GM19023 (cell line): ENCODE measurements at regions not wholly inside any gene's neighbourhood (a gene's known extent, or its start where the extent isn't known, plus 50 kb on each side); places are given as distances from the start of the nearest gene placed in this dataset.

Source experiments
- ATAC-seq: cut with Tn5 transposase; IDR thresholded peaks from one replicate; pipeline ENCODE4 v1.9.1; 2021; ENCODE audit warnings: mild to moderate bottlenecking, moderate library complexity; ENCODE audit not compliant: unreplicated experiment

DNA sequence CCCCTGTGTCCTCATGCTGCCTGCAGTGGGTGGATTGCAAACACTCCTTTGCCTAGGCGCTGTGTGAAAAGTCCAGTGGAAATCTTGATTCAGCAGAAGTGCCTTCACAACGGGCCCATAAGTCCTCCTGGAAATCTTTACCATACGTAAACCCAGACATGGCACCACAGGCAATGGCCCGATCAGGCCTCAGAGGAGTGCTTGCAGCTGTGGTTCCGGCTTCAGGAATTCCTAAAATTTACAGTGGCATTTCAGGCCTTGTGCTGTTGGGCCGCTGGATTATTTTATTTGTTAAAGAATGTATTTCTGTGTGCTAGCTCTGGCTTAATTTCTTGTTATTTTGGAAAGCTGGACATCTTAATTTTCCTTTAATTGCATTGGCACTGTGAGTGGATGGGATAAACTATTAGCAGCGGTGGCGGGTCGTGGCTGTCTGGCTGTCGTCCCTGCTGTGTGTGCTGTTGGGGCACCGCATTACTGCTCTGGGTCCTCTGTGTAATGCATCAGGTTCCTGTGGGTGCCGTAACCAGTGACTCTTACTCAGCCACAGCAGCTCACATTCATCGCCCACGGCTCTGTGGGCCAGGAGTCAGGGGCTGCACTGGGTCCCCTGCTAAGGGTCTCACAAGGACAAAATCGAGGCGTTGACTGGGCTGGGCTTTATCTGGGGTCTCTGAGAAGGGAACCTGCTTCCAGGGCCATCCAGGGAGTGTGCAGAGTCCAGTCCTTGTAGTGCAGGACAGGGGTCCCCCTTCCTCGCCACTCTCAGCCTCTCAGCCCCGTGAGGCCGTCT is 73.1 kb downstream of the RTP5 start:
- no peak for ATAC-seq

DNA sequence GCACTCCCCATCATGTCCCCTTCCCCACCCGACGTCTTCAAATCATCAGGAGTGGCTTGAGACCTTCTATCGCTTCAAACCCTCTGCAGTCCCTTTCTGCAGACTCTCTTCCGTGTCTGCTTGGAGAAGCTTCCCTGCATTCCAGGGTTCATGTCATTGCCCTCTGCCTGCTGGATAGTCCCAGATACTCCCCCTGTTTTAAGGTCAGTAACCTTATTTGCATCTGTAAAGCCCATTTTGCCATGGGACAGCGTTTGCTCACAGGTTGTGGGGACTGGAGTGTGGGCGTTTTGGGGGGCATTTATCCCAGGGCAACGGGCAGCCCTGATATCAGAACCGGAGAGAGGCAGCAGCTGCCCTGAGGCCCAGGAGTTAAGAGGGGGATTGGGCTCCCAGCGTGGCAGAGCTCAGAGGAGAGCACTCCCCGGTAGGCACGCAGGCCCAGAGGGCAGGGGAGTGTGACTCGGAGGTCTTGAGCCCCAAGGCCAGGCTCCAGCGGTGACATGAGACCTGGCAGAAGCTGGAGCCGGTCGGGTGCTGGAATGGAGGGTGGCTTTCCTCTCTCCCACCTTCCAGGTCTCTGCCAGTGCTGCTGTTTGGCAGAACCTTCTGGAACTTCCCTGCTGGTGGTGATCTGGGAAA is 73.8 kb downstream of the RTP5 start:
- no peak for ATAC-seq

DNA sequence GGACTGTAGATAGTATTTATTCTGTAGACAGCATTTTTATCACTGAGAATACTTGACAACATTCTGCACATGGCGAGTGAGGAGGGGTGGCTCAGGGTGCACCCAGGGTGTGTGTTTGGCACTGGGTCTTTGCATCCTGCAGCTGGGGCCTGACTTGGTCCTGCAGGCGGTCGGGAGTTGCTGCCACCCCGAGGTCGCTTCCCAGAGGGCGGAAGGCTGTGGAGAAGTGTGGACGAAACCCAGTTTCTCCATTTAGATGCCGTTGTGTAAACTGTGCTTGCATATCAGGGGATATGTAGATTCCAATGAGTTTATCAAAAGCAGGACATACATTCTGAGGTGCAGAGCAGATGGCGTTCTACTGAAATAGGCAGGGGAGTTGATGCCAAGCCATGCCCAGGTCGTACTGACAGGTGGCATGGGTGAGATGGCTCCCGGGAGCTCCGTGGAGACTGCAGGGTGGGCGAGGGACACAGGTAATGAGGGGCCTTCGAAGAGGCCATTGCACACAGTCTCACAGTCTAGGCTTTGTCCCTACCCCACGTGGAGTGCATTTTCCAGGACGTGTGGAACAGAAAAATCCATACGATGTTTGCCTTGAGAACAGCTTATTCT is 74.5 kb downstream of the RTP5 start:
- no peak for ATAC-seq

DNA sequence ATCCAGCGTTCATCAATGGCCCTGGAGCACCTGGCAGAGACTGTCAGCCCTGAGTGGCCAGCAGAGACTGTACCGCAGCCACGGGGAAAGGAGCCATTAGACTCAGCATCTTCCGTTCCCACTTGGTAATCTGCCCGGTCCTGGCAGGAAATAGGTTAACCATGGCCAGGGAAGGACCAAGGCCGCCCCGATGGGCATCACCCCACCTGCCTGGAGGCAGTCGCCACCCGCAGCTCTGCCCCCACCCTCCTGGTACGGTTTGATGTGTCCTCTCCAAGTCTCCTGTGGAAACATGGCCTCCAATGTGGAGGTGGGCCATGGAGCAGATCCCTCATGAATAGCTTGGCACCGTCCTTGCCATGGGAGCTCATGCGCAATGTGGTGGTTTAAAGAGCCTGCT is 75.3 kb downstream of the RTP5 start:
- no peak for ATAC-seq

DNA sequence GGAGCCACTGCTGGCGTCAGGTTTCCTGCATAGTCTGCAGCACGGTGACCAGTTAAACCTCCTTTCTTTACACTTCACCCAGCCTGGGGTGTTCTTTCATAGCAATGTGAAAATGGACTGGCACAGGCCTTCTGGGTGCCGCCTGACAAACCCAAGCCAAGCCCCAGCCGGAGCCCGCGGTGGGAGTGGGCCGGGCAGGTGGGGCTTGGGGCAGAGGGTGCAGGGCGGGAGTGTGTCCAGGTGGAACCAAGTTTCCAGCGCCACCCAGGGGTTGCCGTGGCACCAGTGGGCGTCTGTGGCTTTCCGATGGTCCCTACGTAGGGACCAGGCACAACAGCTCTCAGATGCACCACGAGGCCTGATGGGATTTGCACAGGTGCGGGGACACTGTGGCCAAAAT is 75.8 kb downstream of the RTP5 start:
- ATAC-seq = no peak

DNA sequence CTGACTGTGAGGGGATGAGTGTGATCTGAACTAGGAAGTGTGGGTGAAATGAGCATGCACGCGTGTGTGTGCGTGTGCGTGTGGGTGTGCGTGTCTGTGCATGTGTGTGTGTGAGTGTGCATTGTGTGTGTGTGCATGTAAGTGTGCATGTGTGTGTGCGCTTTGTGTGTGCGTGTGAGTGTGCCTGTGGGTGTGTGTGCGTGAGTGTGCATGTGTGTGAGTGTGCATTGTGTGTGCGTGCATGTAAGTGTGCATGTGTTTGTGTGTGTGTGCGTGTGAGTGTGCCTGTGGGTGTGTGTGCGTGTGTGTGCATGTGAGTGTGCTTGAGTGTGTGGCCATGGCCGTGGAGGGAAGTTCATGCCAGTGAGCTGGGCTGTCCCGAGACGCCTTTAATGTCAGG is 76.3 kb downstream of the RTP5 start:
- ATAC-seq = no peak

DNA sequence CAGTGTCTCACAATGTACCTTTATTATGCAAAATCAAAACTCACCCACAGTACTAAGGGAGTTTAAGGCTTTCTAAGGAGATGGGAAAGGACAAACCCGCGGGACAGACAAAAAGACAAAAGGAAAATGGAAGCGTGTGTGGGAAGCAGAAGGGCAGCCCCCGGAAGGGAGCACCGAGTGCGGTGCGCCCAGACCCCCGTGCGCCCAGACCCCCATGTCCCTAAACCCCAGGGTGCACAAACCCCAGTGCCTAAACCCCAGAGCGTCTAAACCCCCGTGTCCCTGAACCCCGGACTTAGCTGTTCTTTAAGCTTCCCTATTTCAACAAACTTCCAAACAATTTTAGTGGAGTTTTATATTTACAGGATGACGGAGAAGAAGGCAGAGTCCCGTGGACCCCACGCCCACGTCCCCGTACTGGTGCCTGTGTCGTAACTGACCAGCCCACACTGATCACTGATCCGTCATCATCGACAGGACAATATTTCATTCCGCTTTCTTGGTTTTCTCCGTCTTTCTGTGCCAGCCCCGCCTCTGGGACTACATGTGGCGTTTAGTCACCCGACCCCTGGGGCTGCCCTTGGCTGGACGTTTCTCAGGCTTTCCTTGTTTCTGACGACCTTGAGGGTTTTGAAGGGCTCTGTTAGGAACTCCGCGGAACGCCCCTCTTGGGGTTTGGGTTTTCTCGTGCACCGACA is 76.9 kb downstream of the RTP5 start:
- no peak for ATAC-seq

DNA sequence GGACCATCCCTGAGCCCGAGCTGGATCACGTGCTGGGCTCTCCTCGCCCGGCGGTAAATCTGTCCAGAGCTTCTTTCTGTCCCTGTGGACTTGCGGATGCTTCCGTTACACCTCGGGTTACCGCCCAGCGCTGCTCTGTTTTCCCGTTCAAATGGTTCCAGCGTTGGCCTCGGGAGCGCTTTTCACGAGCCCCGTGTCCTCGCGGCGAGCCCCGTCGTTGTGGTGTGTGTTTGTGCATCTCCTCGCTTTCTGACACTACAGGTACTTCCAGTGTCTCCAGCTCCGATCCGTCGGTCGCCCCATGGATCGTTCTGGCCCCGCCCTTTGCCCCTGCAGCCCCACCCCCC is 77.4 kb downstream of the RTP5 start:
- no peak for ATAC-seq

DNA sequence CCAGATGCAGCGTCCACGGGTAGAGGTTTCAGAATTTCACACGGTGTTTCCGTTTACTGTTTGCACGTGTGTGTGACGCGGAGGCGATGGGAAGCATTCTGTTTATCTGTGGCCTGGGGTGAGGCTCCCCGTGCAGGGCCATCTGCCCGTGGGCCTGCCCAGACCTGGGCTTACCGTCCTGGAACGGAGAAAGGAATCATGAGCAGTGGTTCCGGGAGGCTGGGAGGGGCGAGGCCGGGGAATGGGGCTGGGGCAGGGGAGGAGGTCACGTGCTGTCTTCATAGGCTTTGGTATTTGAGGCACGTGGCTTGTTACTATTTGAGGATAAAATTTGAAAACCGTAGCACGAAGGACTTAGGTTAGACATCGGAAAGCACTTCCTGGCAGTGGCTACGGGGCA is 77.9 kb downstream of the RTP5 start:
- ATAC-seq = no peak

DNA sequence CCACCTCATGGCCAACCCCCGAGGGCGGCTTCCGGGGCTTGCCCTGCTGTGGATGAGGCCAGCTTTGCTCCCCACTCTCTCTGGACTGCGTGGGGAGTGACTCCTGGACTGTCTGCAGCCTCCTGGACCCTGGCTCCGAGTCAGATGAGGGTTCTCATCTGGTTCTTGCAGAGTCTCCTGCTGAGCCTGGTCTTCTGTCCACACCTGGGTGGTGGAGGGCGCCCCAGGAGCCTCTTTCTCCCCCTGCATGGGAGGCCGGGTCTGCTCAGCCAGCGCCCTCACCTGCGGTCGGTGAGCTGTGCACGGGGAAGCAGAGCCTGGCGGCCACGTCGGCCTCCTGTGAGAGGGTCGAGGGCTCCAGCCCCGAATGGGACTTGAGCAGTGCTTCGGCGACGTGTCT is 78.3 kb downstream of the RTP5 start:
- ATAC-seq = no peak

DNA sequence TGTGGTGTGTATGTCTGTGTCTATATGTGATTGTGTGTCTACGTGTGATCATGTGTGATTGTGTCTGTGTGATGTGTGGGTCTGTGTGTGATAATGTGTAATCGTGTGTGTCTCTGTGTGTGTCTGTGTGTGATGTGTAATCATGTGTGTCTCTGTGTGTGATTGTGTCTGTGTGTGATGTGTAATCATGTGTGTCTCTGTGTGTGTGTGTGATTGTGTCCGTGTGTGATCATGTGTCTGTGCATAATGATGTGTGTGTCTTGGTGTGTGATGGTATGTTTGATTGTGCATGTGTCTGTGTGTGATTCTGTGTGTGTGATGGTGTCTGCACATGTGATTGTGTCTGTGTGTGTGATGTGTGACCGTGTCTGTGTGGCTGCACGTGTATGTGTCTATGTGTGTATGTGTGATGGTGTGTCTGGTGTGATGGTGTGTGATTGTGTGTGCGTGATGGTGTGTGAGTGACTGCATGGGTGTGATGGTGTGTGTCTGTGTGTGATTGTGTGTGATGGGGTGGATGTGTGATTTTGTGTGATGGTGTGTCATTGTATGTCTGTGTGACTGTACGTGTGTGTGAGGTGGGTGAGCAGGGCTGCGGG is 78.9 kb downstream of the RTP5 start:
- no peak for ATAC-seq

DNA sequence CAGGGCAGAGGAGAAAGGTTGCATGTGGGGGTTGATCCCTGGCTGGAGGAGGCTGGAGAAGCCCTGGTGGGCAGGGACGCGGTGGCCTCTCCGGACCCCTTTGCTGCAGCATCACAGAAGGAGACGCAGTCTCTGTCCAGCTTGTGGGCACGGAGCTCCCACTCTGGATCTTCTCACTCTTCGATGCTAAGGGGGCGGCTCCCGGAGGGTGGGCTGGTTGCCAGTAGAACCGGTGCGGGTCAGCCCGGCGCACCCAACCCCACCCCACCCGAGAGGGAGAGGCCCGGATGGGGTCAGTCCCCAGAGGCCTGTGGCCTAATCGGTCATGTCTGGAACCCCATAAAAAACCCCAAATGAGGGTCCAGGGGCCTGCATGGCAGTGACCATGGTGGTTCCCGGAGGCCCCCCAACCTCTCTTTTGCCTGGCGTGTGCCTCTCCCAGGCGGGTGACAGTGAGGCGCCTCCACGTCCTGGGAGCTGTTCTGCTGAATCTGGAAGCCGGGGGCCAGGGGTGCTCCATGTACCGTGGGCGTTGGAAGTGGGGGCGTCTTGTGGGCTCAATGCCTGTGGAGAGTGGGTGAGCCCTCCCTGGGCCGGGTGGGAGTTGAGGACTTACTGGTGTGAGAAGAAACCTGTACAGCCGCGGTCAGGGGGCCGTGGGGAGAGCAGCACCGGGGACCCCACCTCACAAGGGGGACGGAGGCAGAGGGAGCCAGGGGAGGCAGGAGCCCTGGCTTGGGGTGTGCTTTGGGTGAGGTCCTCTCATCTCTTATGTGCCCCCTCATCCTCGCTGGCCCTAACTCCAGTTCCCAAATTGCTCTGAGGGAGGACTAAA is 79.6 kb downstream of the RTP5 start:
- no peak for ATAC-seq

DNA sequence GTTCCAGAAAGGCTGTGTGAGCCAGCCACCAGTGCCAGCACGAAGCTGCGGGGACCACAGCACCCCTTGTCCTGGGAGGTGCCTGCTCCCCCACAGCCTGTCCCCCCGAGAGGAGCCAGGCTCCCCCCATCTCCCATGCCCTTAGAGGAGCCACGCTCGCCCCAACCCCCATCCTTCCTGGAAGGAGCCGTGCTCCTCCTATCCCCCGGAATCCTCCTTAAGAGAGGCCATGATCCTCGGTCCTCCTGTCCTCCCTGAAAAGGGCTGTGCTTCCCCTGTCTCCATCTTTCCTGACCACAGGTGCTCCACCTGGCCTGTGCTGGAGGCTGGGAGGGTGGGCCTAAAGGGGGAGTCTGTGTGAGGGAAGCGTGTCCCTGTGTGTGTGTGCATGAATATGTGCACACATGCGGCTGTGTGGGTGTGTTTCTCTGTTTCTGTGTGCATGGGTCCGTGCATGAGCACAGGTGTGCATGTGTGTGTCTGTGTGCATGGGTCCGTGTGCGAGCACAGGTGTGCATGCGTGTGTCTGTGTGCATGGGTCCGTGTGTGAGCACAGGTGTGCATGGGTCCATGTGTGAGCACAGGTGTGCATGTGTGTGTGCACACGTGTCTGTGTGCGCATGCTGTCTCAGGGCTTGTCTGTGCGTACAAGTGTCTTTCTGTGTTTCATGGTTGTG is 80.3 kb downstream of the RTP5 start:
- no peak for ATAC-seq

DNA sequence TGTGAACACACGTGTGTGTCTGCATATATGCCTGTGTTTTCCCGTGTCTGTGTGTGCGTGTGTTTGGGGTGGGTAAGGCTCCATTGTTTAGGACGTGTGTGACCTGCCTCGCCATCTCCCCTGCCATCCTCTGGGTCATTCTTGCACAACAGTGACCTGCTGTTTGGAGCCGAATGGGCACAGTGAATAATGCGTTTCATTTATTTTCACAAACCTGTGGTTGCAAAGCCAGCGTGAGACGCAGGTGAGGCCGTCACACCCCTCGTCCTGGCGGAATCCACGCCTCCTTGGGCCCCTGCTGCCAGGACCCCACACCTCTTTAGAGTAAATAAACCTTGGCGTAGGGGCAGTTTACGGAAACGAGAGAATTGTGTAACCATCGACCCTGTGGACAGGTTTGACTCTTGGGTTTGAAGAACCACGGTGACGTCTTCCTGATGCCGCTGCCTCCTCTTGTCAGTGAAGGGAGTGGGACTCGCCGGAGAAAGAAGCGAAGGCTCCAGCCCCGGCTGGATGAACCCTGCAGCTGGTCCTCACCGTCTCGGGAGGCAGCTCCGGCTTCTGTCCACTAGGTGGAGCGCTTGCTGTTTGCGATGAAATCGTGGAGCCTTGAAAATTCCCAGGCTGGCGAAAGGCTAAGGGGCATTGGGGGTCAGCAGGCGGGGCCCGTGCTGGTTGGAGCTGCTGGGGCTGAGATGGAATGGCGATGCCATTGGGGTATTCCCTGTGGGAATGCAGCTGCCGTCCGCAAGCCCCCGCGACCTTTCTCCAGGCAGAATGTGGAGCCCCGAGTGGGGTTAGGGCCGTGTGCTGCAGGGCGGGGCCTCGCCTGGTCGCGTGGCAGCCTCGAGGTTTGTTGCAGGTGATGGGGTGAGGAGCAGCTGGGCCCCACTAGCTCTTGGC is 81.1 kb downstream of the RTP5 start:
- ATAC-seq = no peak

DNA sequence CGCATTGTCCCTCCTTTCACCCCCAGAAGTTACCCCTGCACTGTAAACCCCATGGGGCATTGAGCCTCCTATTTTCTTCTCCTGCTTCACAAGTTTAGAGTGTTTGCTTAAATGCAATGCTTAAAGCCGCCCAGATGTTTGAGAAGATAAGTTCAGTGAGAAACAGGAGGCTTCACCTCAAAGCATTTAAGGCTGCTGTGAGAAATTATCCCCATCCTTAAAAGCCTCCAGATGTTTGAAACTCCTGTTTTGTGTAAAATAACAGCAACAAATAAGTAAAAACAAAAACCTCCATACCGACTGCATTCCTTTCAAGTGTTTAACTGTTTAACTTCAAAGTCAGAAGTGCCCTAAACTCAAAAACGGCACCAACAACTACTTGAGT is 81.8 kb downstream of the RTP5 start:
- ATAC-seq = no peak

DNA sequence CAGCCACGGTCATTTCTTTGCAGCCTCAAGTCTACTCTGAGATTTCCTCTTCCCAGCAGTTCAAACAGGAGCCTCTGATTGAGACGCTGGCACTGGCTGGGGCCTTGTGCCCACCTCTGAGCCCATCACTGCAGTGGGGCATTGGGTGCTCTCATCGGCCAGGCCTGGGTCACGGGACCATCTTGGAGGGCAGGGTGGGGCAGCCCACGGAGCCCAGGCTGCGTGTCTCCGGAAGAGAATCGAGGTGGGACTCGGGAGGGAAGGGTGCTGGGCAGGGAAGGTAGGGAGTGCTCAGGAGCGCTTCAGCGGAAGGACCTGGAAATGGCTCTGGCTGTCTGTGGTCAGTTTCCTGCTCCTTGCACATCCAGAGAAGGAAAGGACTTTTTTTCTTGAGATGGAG is 82.4 kb downstream of the RTP5 start:
- no peak for ATAC-seq

DNA sequence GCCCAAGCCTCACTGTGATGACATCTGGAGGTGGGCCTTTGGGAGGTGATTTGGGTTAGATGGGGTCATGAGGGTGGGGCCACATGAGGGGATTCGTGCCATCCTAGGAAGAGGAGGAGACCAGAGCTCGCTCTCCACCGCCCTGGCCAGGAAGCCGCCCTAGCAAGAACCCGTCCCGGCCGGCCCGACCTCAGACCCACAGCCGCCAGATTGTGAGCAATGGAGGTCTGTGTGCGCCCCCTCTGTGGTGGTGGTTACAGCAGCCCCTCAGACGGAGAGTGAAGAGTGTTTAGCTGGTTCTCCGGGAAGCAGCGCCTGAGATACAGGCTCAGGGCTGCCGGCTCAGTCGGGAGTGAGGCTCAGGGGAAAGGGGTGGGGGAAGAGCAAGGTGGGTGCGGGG is 83.3 kb downstream of the RTP5 start:
- no peak for ATAC-seq

DNA sequence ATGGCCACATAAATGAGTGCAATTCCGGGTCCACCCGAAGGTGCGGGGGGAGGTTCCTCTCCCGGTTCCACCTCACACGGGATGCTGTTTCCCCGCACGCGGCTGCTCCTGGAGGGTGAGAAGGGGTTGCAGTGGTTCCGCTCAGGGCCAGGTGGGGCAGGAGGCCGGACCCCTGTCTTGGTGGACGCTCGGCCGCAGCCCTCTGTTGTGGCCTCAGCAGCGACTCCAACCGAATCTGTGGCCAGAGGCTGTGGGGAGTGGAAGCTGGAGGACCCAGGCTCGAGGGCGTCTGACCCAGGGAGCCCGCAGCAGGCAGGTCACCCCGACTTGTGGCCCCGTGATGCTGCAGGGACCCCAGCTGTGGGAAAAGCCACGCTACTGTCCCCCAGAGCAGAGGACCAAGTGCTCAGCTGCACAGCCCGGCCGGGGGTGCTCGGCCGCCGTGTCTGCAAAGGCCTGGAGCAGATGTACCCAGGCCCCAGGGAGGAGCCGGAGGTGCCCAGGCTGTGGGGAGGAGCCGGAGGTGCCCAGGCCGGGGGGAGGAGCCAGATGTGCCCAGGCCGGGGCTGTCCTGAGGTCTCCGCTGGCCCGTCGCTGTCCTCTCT is 83.9 kb downstream of the RTP5 start:
- no peak for ATAC-seq
